A549 (cell line): ENCODE measurements at regions not wholly inside any gene's neighbourhood (a gene's known extent, or its start where the extent isn't known, plus 50 kb on each side); places are given as distances from the start of the nearest gene placed in this dataset.

ENCODE experiments used
- ATAC-seq, 2 experiments: fragments of 200-7000 bp in 1 of 2; fragments of >200 bp in 1 of 2; cut with Nextera tagmentation in 1 of 2; cut with Tn5 transposase in 1 of 2; 3 replicates each; pipeline versions ENCODE4 v1.8.0 to v1.9.1; 2018 to 2020; ENCODE audit warnings: mild to moderate bottlenecking in 1 of 2, moderate library complexity in 1 of 2
- CTCF ChIA-PET: fragments of 300-600 bp; sonication (Branson Sonifier 250); formaldehyde crosslinking; extraction: SDS; loops from one replicate; lab custom pipeline; 2021; ENCODE audit warnings: antibody characterized with exemption, inconsistent platforms; lab: Yijun Ruan, JAX
- POLR2A ChIA-PET: fragments of 350-600 bp; formaldehyde crosslinking; extraction: SDS; loops from one replicate; lab custom pipeline; 2021; ENCODE audit warnings: antibody characterized with exemption, inconsistent platforms; lab: Yijun Ruan, JAX
- DNase-seq, 2 experiments: peaks; one replicate each; pipeline versions ENCODE4 v3.0.0 to v3.0.0-alpha.2; 2011 to 2016; ENCODE audit warnings: low read depth in 1 of 2, low spot score in 1 of 2
- FAIRE-seq: peaks from 2 replicates; lab custom pipeline; 2011; peaks lifted over from hg19 to GRCh38; lab: Jason Lieb, UNC
- H3K27ac ChIP-seq, 2 experiments: fragments of >200 bp; sonication (Bioruptor Twin); formaldehyde crosslinking; 3 replicates each; pipeline ENCODE4 v1.5.1; 2016 to 2017
- H3K4me1 ChIP-seq: fragments of >200 bp; sonication (Bioruptor Twin); formaldehyde crosslinking; 3 replicates; pipeline ENCODE4 v1.6.1; 2016
- H3K4me2 ChIP-seq: fragments of >200 bp; sonication (Bioruptor Twin); formaldehyde crosslinking; 3 replicates; pipeline ENCODE4 v1.6.1; 2016
- H3K4me3 ChIP-seq: fragments of >200 bp; sonication (Bioruptor Twin); formaldehyde crosslinking; 3 replicates; pipeline ENCODE4 v1.5.1; 2016
- H3K9me3 ChIP-seq: fragments of >200 bp; sonication (Bioruptor Twin); formaldehyde crosslinking; 3 replicates; pipeline ENCODE4 v1.6.1; 2016
- BCL3 ChIP-seq: fragments of >200 bp; sonication (Bioruptor Twin); formaldehyde crosslinking; IDR thresholded peaks from 3 replicates; pipeline ENCODE4 v1.6.1; 2016
- CBX2 ChIP-seq: fragments of 200-600 bp; sonication (generic); IDR thresholded peaks from 2 replicates; pipeline ENCODE4 v1.6.1; 2016; ENCODE audit warnings: low read depth, mild to moderate bottlenecking, borderline replicate concordance
- CBX8 ChIP-seq: fragments of 200-600 bp; sonication (generic); IDR thresholded peaks from 2 replicates; pipeline ENCODE4 v1.6.1; 2016
- EHF ChIP-seq: fragments of 250-450 bp; sonication (Bioruptor Pico); IDR thresholded peaks from 2 replicates; pipeline ENCODE4 v1.5.0; 2020; ENCODE audit warnings: mild to moderate bottlenecking
- EHMT2 ChIP-seq: fragments of 200-600 bp; sonication (generic); IDR thresholded peaks from 2 replicates; pipeline ENCODE4 v1.6.1; 2016; ENCODE audit warnings: antibody characterized with exemption, low read depth, mild to moderate bottlenecking, moderate library complexity
- ELK1 ChIP-seq: fragments of 150-350 bp; IDR thresholded peaks from 2 replicates; pipeline ENCODE4 v1.6.1; 2014; ENCODE audit warnings: low read depth, mild to moderate bottlenecking, low read length
- ESRRA ChIP-seq: fragments of 150-350 bp; IDR thresholded peaks from 2 replicates; pipeline ENCODE4 v1.6.1; 2014; ENCODE audit warnings: mild to moderate bottlenecking, low read length, borderline replicate concordance
- FOSB ChIP-seq: fragments of 250-450 bp; sonication (Bioruptor Pico); IDR thresholded peaks from 2 replicates; pipeline ENCODE4 v1.5.0; 2020; ENCODE audit warnings: mild to moderate bottlenecking, moderate library complexity
- HEYL ChIP-seq: fragments of 250-450 bp; sonication (Bioruptor Pico); IDR thresholded peaks from 2 replicates; pipeline ENCODE4 v1.8.0; 2021; ENCODE audit warnings: mild to moderate bottlenecking, moderate library complexity
- HOXB13 ChIP-seq: fragments of 250-450 bp; sonication (Bioruptor Pico); IDR thresholded peaks from 2 replicates; pipeline ENCODE4 v1.5.0; 2020; ENCODE audit warnings: low read depth, mild to moderate bottlenecking, moderate library complexity
- HOXB5 ChIP-seq: fragments of 250-450 bp; sonication (Bioruptor Pico); IDR thresholded peaks from 2 replicates; pipeline ENCODE4 v1.5.0; 2020; ENCODE audit warnings: mild to moderate bottlenecking, moderate library complexity
- JUN ChIP-seq, 2 experiments: fragments of >200 bp; sonication (Bioruptor Twin); formaldehyde crosslinking; IDR thresholded peaks; 2 replicates in 1 of 2; 3 replicates in 1 of 2; pipeline ENCODE4 v1.6.1; 2016 to 2017
- KDM1A ChIP-seq: fragments of 200-600 bp; sonication (generic); IDR thresholded peaks from 2 replicates; pipeline ENCODE4 v1.6.1; 2016; ENCODE audit warnings: low read depth, mild to moderate bottlenecking
- POLR2A ChIP-seq: IDR thresholded peaks from 2 replicates; pipeline ENCODE4 v1.6.1; 2012; ENCODE audit warnings: mild to moderate bottlenecking, low read length
- RAD21 ChIP-seq, 2 experiments: fragments of >200 bp in 1 of 2; sonication (Bioruptor Twin) in 1 of 2; formaldehyde crosslinking in 1 of 2; IDR thresholded peaks in 1 of 2; conservative IDR thresholded peaks in 1 of 2; 2 replicates in 1 of 2; 3 replicates in 1 of 2; pipeline ENCODE4 v1.6.1; 2012 to 2018; ENCODE audit warnings: inconsistent platforms in 1 of 2
- RARB ChIP-seq: fragments of 250-450 bp; sonication (Bioruptor Pico); IDR thresholded peaks from 2 replicates; pipeline ENCODE4 v1.8.0; 2021; ENCODE audit warnings: mild to moderate bottlenecking, moderate library complexity
- REST ChIP-seq: fragments of 200-600 bp; sonication (generic); IDR thresholded peaks from 2 replicates; pipeline ENCODE4 v1.6.1; 2016; ENCODE audit warnings: antibody characterized with exemption, mild to moderate bottlenecking, moderate library complexity
- RNF2 ChIP-seq: fragments of 200-600 bp; sonication (generic); IDR thresholded peaks from 2 replicates; pipeline ENCODE4 v1.6.1; 2016; ENCODE audit warnings: low read depth, mild to moderate bottlenecking, antibody characterized with exemption, moderate library complexity, borderline replicate concordance
- SREBF2 ChIP-seq: fragments of 450-650 bp; IDR thresholded peaks from 2 replicates; pipeline ENCODE4 v1.6.1; 2014; ENCODE audit warnings: mild to moderate bottlenecking, moderate library complexity
- WGBS: methylation state at CpG from one replicate; pipeline ENCODE4 v1.1.6; 2017; ENCODE audit errors: missing lambda C conversion rate; 5-methylcytosine and 5-hydroxymethylcytosine counted together

- TF ChIP-seq ELK1 (no peak), JUN (IDR thresholded peaks at IDR 0.05) (no peak)
Observed at GRCh38 chr21:16312321-16312720, 582.5 kb downstream of the USP25 start (continued).

GRCh38 chr21:16315223-16315622 is 585.4 kb downstream of the USP25 start:
- Histone ChIP-seq H3K4me2 (no peak overlapping the region), H3K27ac (no peak overlapping the region), H3K4me3 (no peak overlapping the region)
- CTCF ChIA-PET = no interaction called here
- TF ChIP-seq KDM1A (no peak), CBX8 (no peak), HEYL (no peak), FOSB (CRISPR knock-in tag) (no peak), ESRRA (no peak), BCL3 (no peak), EHF (CRISPR knock-in tag) (no peak), POLR2A (no peak), RNF2 (no peak), RAD21 (conservative IDR thresholded peaks at IDR 0.05 in 1 of 2, IDR thresholded peaks at IDR 0.05 in 1 of 2) (no peak), REST (no peak), HOXB13 (CRISPR knock-in tag) (no peak), SREBF2 (no peak), ELK1 (no peak), EHMT2 (no peak), CBX2 (no peak), HOXB5 (CRISPR knock-in tag) (no peak)
- TF ChIP-seq, all 56 proteins: peak for 0
- ATAC-seq = no peak
- no peaks in the 10 kb centered on the region for H3K9me3 ChIP-seq
- no peak for FAIRE-seq
- DNase-seq = no peak
- H3K4me1 ChIP-seq = no peaks in the 10 kb centered on the region
- 100% methylated on average over 1 of the region's 1 CpG for whole genome bisulfite sequencing
- POLR2A ChIA-PET = no interaction called here

GRCh38 chr21:16318651-16319300 is 589.0 kb downstream of the USP25 start:
- no peak for DNase-seq
- H3K4me3 ChIP-seq = no peak overlapping the region
- peaks cover 14% of the 10 kb centered on the region; the same call in 2 of the 3 replicates for H3K4me1 ChIP-seq
- H3K27ac ChIP-seq = no peak overlapping the region
- TF ChIP-seq HEYL (no peak), RARB (CRISPR knock-in tag) (no peak), ELK1 (no peak)
- no peak for FAIRE-seq
- no peaks in the 10 kb centered on the region for H3K9me3 ChIP-seq
- ChIA-PET POLR2A (no interaction called here), CTCF (no interaction called here)
- ATAC-seq = no peak
- no peak overlapping the region for H3K4me2 ChIP-seq
